ENCODE measurements at regions not wholly inside any gene's neighbourhood (a gene's known extent, or its start where the extent isn't known, plus 50 kb on each side); places are given as distances from the start of the nearest gene placed in this dataset.

DNA sequence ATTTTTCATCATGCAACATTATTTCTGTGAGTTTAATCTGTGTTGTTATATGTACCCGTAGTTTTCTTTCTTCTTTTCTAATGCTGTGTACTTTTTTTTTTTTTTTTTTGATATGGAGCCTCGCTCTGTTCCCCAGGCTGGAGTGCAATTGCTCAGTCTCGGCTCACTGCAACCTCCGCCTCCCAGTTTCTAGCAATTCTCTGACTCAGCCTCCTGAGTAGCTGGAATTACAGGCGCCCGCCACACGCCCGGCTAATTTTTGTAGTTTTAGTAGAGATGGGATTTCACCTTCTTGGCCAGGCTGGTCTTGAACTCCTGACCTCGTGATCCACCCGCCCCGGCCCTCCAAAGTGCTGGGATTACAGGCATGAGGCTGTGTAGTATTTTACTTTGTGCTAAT, 155.4 kb downstream of the GALR1 start:
- TF ChIP-seq EZH2 (IDR thresholded peaks at IDR 0.05; ENCODE audit: low read length, missing control alignments), result no peak
- TF ChIP-seq, protein P1, sequence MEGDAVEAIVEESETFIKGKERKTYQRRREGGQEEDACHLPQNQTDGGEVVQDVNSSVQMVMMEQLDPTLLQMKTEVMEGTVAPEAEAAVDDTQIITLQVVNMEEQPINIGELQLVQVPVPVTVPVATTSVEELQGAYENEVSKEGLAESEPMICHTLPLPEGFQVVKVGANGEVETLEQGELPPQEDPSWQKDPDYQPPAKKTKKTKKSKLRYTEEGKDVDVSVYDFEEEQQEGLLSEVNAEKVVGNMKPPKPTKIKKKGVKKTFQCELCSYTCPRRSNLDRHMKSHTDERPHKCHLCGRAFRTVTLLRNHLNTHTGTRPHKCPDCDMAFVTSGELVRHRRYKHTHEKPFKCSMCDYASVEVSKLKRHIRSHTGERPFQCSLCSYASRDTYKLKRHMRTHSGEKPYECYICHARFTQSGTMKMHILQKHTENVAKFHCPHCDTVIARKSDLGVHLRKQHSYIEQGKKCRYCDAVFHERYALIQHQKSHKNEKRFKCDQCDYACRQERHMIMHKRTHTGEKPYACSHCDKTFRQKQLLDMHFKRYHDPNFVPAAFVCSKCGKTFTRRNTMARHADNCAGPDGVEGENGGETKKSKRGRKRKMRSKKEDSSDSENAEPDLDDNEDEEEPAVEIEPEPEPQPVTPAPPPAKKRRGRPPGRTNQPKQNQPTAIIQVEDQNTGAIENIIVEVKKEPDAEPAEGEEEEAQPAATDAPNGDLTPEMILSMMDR (conservative IDR thresholded peaks at IDR 0.05 in 1 of 2, IDR thresholded peaks at IDR 0.05 in 1 of 2; ENCODE audit: low read depth in 1 of 2, low read length in 2 of 2), result no peak

Measured in fibroblast of lung (primary cell).